Retinal pigment epithelial cell (primary cell): ENCODE measurements at regions not wholly inside any gene's neighbourhood (a gene's known extent, or its start where the extent isn't known, plus 50 kb on each side); places are given as distances from the start of the nearest gene placed in this dataset.

Experiments used
- DNase-seq: peaks from one replicate; pipeline ENCODE4 v3.0.0-alpha.2; 2010; ENCODE audit warnings: low read depth
- H3K4me3 ChIP-seq: 2 replicates; pipeline ENCODE4 v1.5.1; 2011; ENCODE audit warnings: mild to moderate bottlenecking, low read length, control low read depth, moderate library complexity
- TF ChIP-seq, protein P1 (sequence below): conservative IDR thresholded peaks from 2 replicates; pipeline ENCODE4 v1.5.1; 2011; ENCODE audit warnings: low read depth, low read length, control low read depth, inconsistent platforms

DNA sequence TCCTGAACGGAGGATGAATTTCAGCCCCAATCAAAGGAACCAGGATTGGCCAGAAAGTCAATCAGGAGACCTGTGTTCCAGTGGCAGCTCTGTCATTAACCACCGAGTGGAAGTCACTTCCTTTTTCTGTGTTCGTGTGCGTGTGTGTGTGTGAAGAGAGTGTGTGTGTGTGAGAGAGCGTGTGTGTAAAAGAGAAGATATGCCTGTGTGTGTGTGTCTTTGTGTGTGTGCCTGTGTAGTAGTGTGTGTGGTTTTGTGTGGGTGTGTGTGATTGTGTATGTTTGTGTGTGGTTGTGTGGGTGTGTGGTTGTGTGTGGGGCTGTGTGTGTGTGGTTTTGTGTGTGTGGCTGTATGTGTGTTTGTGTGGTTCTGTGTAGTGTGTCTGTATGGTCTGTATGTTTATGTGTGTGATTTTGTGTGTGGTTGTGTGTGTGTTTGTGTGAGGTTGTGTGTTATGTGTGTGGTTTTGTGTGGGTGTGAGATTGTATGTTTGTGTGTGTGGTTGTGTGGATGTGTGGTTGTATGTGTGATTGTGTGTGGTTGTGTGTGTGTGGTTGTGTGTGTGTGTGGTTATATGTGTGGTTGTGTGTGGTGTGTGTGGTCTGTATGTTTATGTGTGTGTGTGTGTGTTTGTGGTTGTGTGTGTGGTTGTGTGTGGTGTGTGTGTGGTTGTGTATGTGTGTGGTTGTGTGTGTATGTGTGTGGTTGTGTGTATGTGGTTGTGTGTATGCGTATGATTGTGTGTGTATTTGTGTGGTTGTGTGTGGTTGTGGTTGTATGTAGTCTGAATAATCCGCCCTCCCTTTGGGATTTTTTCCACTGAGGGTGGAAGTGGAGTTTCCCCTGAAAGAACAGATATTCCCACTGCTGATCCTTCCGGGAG, 314.4 kb downstream of the SHQ1 start:
- H3K4me3 ChIP-seq: no peak overlapping the region
- TF ChIP-seq, protein P1, sequence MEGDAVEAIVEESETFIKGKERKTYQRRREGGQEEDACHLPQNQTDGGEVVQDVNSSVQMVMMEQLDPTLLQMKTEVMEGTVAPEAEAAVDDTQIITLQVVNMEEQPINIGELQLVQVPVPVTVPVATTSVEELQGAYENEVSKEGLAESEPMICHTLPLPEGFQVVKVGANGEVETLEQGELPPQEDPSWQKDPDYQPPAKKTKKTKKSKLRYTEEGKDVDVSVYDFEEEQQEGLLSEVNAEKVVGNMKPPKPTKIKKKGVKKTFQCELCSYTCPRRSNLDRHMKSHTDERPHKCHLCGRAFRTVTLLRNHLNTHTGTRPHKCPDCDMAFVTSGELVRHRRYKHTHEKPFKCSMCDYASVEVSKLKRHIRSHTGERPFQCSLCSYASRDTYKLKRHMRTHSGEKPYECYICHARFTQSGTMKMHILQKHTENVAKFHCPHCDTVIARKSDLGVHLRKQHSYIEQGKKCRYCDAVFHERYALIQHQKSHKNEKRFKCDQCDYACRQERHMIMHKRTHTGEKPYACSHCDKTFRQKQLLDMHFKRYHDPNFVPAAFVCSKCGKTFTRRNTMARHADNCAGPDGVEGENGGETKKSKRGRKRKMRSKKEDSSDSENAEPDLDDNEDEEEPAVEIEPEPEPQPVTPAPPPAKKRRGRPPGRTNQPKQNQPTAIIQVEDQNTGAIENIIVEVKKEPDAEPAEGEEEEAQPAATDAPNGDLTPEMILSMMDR: no peak
- DNase-seq: no peak

DNA sequence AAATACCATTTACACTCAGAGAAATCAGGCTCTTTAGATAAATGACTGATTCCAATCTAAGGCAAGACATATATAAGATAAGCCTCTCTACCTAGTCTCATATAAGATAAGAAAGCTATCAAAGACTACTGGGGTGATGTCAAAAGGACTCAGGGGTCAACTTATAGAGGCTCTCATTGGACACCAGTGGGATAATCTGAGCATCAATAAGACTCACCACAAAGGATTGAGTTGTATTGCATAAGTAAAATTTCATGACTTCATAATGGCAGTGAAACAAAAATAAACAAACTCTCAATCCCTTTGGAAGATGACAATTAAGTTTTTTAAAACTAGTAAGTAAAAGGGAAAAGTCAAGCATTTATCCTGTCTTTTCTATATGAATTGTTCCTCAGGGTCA, 317.8 kb downstream of the SHQ1 start:
- DNase-seq: no peak
- H3K4me3 ChIP-seq: no peak overlapping the region
- TF ChIP-seq, protein P1: no peak

DNA sequence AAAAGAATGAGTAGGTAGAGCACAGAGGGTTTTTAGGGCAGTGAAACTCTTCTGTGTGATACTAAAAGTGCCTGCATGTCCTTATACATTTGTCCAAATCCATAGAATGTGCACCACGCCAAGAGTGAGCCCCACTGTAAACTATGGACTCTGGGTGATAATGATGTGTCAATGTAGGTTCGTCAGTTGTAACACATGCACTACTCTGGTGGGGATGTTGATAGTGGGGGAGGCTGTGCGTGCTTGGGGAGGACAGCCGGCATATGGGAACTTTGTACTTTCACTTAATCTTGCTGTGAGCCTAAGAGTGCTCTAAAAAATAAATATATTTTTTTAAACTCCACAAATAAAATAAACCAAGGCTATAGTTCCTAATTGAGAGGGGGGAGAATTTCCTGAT, 319.2 kb downstream of the SHQ1 start:
- no peak for DNase-seq
- TF ChIP-seq, protein P1: no peak
- H3K4me3 ChIP-seq: no peak overlapping the region

DNA sequence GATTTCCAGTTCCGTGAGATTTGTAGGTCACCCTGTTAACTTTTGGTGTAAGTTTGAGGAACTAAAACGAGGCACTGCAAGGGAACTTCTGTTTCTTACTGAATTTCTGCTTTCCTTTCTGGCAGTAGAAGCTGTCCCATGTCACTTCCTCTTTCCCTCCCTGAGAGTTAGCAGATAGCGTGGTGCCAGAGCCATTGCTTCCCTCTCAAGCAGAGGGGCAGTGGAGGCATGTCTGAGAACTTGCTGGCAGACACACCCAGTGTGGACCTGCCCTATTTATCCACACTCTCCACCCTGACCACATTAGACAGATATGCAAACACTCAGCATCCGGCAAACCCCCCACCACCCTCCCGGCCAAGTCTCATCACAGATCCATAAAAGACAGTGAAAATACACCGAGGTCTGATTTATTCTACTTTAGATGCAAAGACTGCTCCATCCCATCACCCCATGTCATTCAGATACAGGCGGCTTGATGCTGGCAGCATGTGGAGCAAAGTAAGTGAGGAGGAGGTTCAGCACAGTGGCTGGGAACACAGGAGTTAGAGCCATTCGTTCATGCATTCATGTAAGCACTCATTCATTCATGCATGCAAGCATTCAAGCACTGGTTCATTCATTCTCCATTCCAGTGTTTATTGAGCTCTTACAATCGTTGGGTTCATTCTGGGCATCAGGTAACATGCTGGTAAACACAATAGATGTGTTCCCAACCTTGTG, 324.7 kb downstream of the SHQ1 start:
- no peak for DNase-seq
- TF ChIP-seq, protein P1: no peak
- H3K4me3 ChIP-seq: no peak overlapping the region

DNA sequence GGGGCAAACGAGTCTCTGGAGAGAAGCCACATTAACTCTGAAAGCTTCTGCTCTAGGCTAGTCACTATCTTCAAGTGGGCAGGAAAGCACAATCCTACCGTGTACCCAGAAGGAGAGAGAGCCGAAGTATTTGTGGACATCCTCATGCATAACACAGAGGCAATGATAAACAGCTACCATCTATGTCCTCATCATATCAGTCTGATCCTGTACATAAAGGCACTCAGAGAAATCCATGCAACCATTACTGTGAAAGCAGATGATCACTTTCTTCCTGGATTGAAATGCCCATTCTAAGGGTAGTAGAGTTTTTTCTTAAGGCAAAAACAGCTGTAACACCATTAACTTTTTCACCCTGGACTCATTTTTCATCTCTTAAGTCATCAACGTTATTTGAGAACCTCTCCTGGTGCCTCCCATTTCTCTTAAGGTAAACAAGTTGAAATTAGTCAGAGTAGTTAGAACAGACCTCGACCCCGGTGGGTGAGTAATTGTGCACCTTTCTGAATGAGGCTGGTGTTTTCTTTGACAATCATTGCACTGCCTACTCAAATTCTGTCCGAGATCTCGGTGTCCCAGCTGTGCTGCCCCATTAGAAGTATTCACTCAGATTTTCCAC, 327.4 kb downstream of the SHQ1 start:
- TF ChIP-seq, protein P1: no peak
- no peak overlapping the region for H3K4me3 ChIP-seq
- DNase-seq: no peak

DNA sequence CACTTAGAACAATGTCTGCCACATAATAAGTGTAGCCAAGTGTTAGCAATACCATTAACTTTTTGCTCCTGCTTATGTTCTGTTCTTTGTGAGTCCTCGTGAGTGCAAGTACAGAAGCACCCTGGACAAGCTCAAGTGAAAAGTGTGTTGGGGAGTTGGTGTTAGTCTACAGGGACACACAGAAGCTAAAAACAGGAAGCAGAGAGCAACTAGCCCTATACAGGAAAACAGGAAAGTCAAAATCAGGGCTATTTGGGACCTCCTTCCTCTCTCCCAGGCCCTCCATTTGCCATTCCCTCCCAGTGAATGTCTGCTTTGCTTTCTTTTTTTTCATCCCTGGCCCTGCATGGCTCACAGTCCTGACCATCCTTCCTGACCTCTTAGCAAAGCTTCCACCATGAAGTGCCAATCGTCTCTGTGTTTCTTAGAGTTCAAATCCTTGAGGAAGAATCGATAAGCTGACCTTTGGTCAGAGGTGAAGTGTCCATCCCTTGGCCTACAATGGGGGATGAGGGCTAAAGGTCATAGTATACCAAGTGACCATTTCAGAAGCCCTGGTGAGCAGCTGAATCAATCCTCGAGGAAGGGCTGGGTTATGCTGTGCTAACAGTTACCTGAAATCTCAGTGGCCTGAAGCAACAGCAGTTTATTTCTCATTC, 328.2 kb downstream of the SHQ1 start:
- DNase-seq: no peak
- TF ChIP-seq, protein P1: no peak
- no peak overlapping the region for H3K4me3 ChIP-seq
